ENCODE measurements at regions not wholly inside any gene's neighbourhood (a gene's known extent, or its start where the extent isn't known, plus 50 kb on each side); places are given as distances from the start of the nearest gene placed in this dataset.
"Not testable (repeated sequence)": the region's sequence is repeated elsewhere in the genome, so short reads cannot be mapped to it uniquely, and the experiment has no call there.

DNA sequence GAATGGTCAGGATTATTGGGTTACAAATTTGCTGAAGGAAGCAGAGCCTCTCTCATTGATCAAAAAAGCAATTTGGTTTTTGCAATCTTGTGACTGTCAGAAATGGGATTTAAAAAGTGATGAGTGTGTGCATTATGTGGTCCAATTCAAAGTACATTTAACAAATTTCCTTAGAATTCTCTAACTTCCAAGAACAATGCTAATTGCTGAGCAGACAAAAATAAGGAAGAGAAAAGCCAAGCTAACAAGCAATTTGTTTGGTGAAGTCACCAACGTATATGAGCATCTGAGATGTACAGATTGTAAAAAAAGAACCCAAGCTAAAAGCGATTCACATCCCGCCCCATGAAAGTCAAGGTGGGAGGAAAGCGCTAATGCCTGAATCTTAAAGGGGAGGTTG lies 1643.9 kb downstream of the CDH8 start:
- no peak for DNase-seq
- intact Hi-C loops (cut with DNase I), result no loop called here

DNA sequence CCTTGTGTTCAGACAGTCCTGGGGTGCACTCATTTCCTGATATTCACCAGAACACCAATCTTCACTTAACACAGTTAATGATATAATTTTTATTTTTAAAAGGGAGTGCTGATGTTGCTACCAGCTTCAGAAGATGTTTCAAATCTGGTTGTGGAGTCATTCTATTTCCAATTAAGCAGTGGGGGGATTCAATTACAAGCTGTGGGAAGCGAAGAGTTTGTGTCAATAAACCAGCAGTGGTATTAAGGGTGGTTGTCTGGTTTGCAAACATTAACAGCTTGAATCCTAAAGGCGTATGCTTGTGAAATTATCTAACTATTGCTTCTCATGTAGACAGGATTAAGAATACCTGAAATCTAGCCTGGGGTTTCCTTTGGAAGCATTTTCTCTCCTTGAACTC lies 1637.5 kb upstream of the GOT2 start:
- no peak for DNase-seq
- intact Hi-C loops (cut with DNase I), result no loop called here

DNA sequence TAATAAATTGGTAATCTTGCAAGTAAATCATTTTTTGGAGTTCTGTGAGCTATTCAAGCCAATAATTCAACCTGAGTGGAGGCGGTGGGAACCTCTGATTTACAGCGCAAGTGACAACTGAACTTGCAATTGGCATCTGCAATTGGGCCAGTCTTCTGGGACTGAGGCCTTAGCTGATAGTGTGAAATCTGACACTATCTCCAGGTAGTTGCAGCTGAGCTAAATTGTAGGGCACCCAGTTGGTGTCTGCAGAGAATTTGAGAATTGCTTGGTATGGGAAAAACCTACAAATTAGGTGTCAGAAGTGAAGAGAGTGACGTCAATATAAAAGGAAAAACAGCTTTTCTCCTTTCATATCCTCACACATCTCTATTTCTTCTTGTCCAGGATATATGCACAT lies 1633.6 kb upstream of the GOT2 start:
- intact Hi-C loops (cut with DNase I), result no loop called here
- DNase-seq, result no peak

DNA sequence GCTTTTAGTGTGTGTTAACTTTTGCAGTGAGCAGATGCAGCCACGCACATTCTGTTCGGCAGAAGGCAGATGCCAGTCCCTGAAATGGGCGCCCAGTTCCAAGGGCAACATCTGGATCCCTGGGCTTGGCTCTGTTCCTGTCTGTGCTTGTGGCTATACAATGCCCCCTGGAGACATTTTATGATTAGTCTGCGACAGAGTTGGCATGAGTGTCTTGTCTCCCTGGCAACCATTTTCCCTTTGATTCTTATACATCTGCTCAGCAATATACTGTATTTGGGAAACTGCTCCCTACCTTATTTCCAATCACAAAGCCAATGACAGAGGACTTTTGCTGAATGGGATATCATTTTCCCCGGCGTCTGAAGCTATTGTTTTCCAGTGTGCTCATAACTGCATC lies 1629.5 kb upstream of the GOT2 start:
- intact Hi-C loops (cut with DNase I), result no loop called here
- DNase-seq, result no peak

DNA sequence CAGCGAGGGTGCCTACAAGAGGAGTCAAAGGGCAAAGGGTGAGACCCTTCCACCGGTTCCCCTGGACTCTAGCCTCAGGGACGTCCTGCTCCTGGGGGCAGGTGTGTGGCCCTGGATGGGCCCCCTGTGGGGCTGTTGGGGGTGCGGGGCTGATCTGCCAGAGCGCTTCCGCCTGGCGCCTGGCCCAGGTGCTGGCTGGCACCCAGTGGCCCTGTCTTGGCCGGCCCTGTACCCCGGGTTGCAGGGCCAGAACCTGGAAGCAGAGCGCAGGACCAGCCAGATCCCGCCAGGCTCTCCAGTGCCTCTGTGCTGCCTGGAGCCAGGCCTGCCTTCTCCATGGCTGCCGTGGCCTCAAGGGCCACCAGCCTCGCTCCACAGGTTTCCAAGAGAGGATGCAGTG lies 1625.8 kb upstream of the GOT2 start:
- DNase-seq; intact Hi-C loops (cut with DNase I): not testable (repeated sequence)

DNA sequence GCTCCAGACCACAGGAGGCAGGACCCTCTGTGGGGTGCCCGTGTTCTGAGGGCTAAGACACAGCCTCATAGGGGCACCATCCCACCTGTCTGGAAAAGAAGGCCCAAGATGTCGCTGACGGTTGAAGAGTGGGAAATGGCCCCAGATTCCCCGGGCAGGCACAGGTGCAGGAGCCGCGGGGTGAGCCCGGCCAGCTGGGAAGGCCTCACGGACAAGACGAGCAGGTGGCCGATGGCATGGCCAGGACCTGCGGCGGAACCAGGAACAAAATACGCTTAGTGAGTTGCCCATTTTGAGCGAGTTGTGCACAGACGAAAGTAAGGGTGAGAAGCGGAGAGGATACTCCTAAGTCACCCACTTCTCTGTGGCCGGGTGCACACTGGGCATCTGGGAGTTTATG lies 1625.3 kb upstream of the GOT2 start:
- intact Hi-C loops (cut with DNase I); DNase-seq: not testable (repeated sequence)

DNA sequence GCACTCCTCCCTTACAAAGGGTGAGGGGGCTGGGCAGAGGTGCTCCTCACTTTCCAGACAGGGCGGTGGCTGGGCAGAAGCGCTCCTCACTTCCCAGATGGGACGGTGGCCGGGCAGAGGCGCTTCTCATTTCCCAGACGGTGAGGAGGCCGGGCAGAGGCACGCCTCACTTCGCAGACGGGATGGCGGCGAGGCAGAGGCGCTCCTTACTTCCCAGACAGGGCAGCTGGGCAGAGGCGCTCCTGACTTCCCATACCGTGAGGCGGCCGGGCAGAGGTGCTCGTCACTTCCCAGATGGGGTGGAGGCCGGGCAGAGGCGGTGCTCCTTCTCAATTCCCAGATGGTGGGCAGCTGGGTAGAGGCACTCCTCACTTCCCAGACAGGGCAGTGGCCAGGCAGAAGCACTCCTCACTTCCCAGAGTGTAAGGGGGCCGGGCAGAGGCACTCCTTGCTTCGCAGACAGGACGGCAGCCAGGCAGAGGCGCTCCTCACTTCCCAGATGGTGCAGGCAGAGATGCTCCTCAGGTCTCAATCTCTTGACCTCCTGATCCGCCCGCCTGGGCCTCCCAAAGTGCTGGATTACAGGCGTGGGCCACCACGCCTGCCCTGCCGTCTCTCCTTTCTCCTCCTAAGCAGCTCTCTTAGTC lies 1623.9 kb upstream of the GOT2 start:
- DNase-seq; intact Hi-C loops (cut with DNase I): not testable (repeated sequence)

DNA sequence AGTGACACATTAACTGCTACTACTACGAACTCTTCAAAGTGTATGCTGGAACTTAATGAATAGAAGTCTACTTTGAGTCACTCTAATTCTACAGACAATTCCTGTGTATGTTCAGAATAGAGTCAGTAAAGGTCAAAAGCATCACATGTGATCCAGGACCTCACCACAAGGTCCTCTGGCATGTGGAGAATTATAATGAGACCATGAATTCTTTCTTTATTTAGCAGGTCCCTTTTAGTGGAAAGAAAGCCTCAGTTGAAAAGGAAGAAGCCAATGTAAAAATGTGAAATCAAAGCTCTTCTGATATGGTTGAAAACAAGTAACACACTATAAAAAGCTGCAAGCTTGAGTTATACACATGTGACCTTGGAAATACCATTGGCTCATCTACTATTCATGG lies 1612.1 kb upstream of the GOT2 start:
- intact Hi-C loops (cut with DNase I), result no loop called here
- no peak for DNase-seq

DNA sequence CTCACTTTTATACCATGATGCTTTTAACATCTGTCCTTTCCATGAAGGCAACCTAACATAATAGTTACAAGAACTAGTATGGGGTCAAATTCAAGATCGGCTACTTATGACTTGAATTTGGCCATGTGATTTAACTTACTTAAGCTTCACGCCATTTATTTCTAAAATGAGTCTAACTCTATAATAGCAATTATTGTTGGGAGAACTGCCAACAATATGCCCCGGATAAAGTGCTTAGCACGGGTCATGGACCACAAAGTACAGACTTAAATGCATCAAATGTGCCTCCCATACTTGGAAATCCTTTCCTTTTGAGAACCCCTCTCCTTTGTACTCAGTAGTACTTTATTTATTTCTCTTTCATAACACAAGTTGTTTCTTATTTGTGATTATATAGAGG lies 1603.6 kb upstream of the GOT2 start:
- DNase-seq, result no peak
- intact Hi-C loops (cut with DNase I), result no loop called here

DNA sequence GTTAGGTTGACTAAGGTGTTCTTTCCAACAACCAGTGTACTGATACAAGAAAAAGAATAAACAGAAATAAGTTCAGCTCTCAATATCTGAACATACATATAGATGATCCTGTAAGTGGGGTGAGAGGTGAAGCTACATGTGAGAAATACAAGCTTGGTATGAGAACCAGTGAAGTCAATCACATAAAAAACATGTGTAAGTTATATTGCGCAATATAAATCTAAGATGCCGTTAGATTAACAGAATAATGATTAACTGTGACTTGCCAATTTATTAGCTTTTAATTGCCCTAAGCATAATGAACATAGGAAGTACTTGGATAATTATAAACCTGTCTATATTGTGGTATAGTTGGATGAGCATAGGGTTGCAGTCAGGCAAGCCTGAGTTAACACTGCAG lies 1597.1 kb upstream of the GOT2 start:
- DNase-seq, result no peak
- intact Hi-C loops (cut with DNase I), result no loop called here

DNA sequence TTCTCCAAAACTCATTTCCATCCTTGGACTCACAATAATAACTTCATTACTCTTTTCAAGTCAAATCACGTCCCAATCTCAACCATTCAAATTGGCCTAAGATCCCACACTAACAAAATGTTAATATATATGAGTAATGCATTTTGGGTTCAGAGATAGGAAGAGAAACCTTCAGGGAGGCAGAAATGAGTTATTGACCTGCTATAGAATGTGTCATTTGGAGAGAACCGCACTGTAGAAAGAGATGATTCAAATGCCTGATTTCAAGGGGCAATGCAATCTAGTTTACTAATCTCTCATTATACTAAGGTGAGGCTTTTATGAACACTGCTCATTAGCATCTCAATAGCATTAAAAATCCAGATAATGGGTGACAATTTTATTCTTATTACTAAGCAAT lies 1595.0 kb upstream of the GOT2 start:
- intact Hi-C loops (cut with DNase I), result no loop called here
- no peak for DNase-seq

DNA sequence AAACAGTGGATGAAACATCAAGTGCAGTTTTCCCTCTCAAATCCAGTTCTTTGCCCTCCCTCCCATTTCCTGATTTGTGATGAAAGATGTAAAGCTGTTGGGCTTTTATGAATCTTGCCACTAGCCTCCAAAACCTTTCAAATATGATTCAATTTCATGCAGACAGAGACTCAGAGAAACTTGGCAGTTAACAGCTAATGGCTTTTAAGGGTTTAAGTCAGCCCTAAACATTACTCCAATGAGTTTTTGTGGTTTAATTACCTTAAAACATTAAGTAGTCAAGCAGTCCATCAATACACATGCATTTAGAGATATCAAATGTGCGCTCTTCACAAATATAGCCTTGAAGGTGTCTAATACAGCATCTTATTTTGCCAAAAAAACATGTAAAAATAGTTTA lies 1594.0 kb upstream of the GOT2 start:
- intact Hi-C loops (cut with DNase I), result no loop called here

DNA sequence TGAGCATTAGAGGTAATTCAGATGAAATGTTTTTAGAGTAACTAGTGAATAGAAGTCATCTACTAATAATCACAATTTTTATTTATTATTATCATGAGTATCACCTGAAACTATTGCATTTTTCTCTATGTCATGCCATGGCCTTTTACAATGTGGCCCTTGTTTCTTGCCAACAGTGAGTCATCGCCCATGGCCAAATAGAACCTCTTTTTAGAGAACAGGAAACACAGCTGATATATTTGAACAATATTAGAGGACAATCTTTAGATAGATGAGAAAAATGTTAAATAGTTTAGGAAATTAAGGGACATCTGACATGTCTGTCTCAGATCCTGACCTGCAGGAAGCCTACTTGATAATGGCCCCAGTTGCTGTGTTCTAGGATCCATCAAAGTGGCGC lies 1584.4 kb upstream of the GOT2 start:
- intact Hi-C loops (cut with DNase I), result no loop called here
- no peak for DNase-seq

More for the DNA sequence above, 1594.0 kb upstream of the GOT2 start:
- DNase-seq, result no peak

DNA sequence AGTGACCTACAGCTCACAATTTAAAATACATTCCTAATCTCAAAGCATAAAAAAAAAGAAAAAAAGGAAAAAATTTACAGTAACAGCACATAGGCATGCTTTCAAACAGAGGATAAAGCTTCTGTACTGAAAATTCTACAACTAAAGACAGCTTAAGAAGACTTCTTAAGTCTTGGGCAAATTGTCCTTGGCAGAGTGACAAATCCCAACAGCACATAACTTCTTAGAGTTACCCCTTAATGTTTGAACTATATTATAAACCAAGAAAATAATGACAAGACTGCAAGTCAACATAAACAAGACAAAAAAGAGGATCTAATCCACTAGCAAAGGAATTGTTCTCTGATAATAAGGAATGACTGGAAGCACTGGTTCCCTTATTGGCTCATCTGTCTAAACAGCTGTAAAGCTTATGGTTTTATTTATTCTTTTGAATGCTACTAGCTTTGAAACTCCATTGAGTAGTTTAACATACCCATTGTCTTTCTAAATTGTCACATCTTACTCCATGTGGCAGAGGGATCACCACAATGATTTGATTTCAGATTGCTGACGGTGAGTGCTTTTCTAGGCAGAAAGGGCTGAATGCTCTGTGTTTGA lies 1576.8 kb upstream of the GOT2 start:
- intact Hi-C loops (cut with DNase I), result no loop called here
- no peak for DNase-seq

DNA sequence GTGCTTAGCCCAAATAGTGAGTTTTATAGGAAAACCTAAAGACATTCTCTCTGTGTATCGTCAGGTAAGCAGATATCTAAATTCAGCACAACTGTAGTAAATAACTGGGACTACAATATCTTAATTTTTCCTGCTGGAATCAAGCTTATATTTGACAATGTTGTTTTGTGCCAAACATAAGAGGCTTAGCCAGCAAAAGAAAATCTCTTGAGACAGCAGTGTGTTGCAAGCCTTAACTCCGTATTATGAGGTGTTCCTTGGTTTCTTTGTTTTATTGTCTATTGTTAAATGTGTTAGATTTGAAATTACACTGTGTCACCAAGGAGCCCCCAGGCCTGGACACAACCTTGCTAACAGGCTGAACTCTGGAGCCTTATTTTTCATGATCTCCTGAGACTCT lies 1570.6 kb upstream of the GOT2 start:
- DNase-seq, result no peak
- intact Hi-C loops (cut with DNase I), result no loop called here

DNA sequence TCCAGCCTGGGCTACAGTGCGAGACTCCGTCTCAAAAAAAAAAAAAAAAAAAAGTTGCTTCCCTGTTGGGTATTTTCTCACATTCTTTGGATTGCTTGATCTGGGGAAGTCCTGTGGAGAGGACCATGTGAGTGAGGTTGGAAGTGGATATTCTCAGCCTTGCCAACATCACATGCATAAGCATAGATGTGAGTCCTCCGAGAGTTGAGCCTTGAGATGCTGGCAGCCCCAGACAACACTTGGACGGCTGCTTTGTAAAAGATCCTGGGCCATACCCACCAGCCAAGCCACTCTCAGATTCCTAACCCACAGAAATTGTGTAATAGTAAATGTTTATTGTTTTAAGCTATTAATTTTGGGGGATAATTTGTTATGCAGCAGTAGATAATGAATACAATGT lies 1570.0 kb upstream of the GOT2 start:
- intact Hi-C loops (cut with DNase I), result no loop called here
- DNase-seq, result no peak

DNA sequence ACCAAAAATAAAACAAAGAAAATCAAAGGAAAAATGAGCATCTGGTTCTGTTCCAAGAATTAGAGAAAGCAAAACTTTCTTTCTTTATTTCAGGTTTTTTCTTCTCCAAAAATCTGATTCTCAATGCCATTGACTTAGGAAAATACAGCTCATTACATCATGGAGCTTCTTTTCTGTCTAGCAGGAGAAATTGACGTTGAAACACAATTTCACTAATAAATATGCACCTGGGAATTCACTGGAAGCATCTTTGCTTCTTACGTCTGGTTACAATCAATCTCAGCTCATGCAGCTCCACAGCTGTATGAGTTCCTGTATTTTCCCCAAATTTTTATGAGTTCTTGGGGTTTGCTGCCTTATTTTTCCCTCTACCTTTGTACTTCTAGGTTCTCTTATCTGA lies 1568.6 kb upstream of the GOT2 start:
- DNase-seq, result no peak
- intact Hi-C loops (cut with DNase I), result no loop called here

DNA sequence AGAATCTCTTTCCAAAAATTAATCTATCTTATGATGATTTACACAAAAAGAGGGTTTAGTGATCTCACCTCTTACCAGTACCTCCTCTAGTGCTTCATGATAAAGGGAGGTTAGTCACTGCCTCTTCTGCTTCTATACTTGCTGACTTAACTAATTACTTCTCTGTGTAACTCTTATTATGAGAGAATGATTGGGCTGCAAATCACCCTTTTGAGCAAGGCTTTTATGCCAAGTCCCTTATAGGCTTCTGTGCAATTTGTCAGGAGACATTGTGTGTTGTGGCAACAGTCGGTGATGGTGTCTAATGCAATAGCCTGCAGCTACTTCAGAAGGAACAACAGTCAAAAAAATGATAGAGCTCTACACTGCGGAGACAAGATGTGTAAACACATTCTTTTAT lies 1568.1 kb upstream of the GOT2 start:
- intact Hi-C loops (cut with DNase I), result no loop called here
- DNase-seq, result no peak

DNA sequence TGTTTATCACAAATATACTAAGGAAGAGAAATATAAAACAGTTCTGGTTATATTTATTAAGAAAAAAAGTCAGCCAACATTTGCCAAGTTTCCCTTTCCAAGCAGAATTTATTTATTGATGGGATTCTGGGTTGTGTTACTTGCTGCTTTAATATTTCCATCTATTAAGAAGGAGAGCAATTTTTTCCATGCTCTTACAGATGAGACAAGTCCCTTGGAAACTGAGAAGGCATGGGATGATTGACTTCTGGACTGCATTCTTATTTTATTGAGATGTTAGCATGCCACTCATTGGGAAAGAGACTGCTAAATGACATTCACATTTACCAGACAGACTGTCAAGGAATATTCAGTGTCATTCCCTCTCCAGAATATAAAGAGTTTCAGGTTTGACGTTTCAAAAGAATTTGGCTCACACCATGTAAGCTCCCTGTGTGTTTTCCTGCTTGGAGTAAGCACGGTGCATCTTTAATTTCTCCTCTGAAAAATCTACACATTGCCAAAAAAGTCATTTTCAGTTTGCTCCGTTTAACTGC lies 1565.2 kb upstream of the GOT2 start:
- no peak for DNase-seq
- intact Hi-C loops (cut with DNase I), result no loop called here

DNA sequence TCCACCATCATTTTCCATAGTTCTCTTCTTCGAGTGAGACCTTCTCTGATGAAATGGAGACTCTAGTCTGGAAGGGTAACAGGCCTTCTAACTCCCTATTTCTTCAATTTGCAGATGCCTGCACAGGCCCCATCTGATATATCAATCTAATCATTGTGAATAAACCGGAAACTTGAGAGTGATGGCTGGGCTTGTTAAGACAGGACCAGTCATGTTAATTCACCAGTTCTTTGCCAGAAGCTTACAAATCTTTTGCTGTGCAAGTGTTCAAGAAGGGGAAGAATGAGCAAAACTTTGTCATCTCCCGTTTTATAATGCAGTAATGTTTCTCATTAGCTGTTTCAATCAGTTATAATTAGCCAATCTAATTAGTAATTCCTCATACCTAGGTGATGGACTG lies 1561.3 kb upstream of the GOT2 start:
- no peak for DNase-seq
- intact Hi-C loops (cut with DNase I), result no loop called here

DNA sequence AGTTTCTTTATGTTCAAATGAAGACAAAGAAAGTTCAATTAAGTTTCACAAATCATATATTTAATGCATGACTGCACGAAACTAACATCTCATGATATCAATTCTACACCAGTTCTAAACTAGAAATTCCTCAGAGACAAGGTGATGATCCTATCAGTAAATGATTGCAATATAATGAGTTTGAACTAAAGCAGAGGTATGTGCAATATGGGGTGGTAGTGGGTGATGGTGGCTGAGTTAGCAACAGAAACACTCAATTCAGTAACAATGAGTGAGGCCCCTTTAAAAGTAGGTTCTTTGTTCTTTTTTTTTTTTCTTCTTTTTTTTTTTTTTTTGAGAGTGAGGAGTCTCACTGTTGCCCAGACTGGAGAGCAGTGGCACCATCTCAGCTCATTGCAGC lies 1551.7 kb upstream of the GOT2 start:
- intact Hi-C loops (cut with DNase I), result no loop called here
- no peak for DNase-seq

Measured in head of caudate nucleus (tissue), 42 donors.